Adrenal gland (tissue), 9 donors: ENCODE measurements at regions not wholly inside any gene's neighbourhood (a gene's known extent, or its start where the extent isn't known, plus 50 kb on each side); places are given as distances from the start of the nearest gene placed in this dataset.

Source experiments
- DNase-seq, 7 donors: peaks; one replicate each; pipeline ENCODE4 v3.0.0-alpha.2; 2019 to 2020
- H3K27ac ChIP-seq, 5 donors: fragments of 200-600 bp; sonication (generic) in 4 of 5; 1 replicate in 3 of 5; 2 replicates in 2 of 5; pipeline versions ENCODE4 v1.5.1 to v1.8.0; 2016 to 2020; ENCODE audit warnings: mild to moderate bottlenecking in 1 of 5
- H3K27me3 ChIP-seq: fragments of 200-600 bp; 2 replicates; pipeline ENCODE4 v1.8.0; 2021
- H3K36me3 ChIP-seq, 2 donors: fragments of 200-600 bp; replicated peaks in 1 of 2; 1 replicate in 1 of 2; 2 replicates in 1 of 2; pipeline versions ENCODE4 v1.5.1 to v1.8.0; 2018 to 2022
- H3K4me1 ChIP-seq, 2 donors: fragments of 200-600 bp; replicated peaks in 1 of 2; 1 replicate in 1 of 2; 2 replicates in 1 of 2; pipeline versions ENCODE4 v1.5.1 to v1.8.0; 2018 to 2021
- H3K4me3 ChIP-seq, 4 donors: fragments of 200-600 bp; sonication (generic) in 3 of 4; one replicate each; pipeline ENCODE4 v1.5.1; 2016 to 2018
- H3K9me3 ChIP-seq, 3 donors: fragments of 200-600 bp; sonication (generic) in 1 of 3; replicated peaks in 1 of 3; 1 replicate in 2 of 3; 2 replicates in 1 of 3; pipeline versions ENCODE4 v1.5.1 to v1.8.0; 2016 to 2021
- CTCF ChIP-seq, 6 experiments: fragments of 450-650 bp in 4 of 6; fragments of 200-600 bp in 2 of 6; sonication (generic) in 1 of 6; IDR thresholded peaks; 1 replicate in 5 of 6; 2 replicates in 1 of 6; pipeline versions ENCODE4 v1.5.1 to v1.8.0; 2016 to 2021; ENCODE audit warnings: antibody characterized with exemption in 6 of 6, mild to moderate bottlenecking in 2 of 6, moderate library complexity in 1 of 6
- POLR2A ChIP-seq, 2 donors: fragments of 450-650 bp; IDR thresholded peaks; one replicate each; pipeline ENCODE4 v1.6.1; 2017; ENCODE audit warnings: antibody characterized with exemption in 2 of 2, mild to moderate bottlenecking in 2 of 2, moderate library complexity in 1 of 2
- WGBS, 4 donors: extraction: QIAGEN DNeasy Blood & Tissue Kit in 2 of 4; methylation state at CpG; one replicate each; pipeline versions ENCODE4 v1.1.5 to v1.1.7; 2013 to 2017; 5-methylcytosine and 5-hydroxymethylcytosine counted together
- intact Hi-C, 2 donors: fragments of 100-400 bp; cut with DNase I; formaldehyde crosslinking; loops; one replicate each; pipeline versions ENCODE4 v1.14.1 to v1.15.0; 2022 to 2023
- donor health status: healthy with polysubstance abuse.
- donor health status: Bipolar disorder and iron deficiency.
- donor health status: DM: yes; HTN: yes; CAD: no.
- donor health status: DM: no; HTN: no; CAD: no.
- donor health status: DM: no; HTN: no; CAD: no.

- TF ChIP-seq POLR2A (IDR thresholded peaks at IDR 0.05) (no peak), CTCF (IDR thresholded peaks at IDR 0.05) (no peak)
- Histone ChIP-seq H3K27ac (no peak overlapping the region), H3K4me1 (no peaks in the 10 kb centered on the region), H3K36me3 (no peaks in the 10 kb centered on the region), H3K27me3 (no peaks in the 10 kb centered on the region), H3K4me3 (no peak overlapping the region), H3K9me3 (no peaks in the 10 kb centered on the region)
- 56 to 64% (median 61%) methylated on average over 3 to 19 of the region's 19 CpGs for WGBS, 4 donors
- peak in 1 of 7 donors; percentile 69 for DNase-seq
- intact Hi-C loops: loop anchor here in 1 of 2 donors (5.0 to 10.0 kb wide), 2 partner anchors 132 to 225 kb away; no protein-coding TSS in a partner anchor
These were observed 73.9 kb upstream of the TAF1B start for GRCh38 chr2:9769171-9770005.

- Histone ChIP-seq H3K4me3 (no peak overlapping the region), H3K4me1 (no peaks in the 10 kb centered on the region), H3K9me3 (no peaks in the 10 kb centered on the region), H3K36me3 (no peaks in the 10 kb centered on the region), H3K27me3 (no peaks in the 10 kb centered on the region), H3K27ac (no peak overlapping the region)
- DNase-seq: no peak
- WGBS, 4 donors: 67 to 86% (median 70%) methylated on average over 6 of the region's 6 CpGs
- intact Hi-C loops: loop anchor here in 1 of 2 donors (10.0 kb wide), 1 partner anchor 225 kb away; no protein-coding TSS in a partner anchor
- TF ChIP-seq CTCF (IDR thresholded peaks at IDR 0.05): no peak
- no peak for TF ChIP-seq POLR2A (IDR thresholded peaks at IDR 0.05)
These were observed 73.3 kb upstream of the TAF1B start for GRCh38 chr2:9770006-9770307.

GRCh38 chr2:9770308-9771100 lies 72.8 kb upstream of the TAF1B start:
- Histone ChIP-seq H3K4me3 (no peak overlapping the region), H3K36me3 (no peaks in the 10 kb centered on the region), H3K4me1 (no peaks in the 10 kb centered on the region), H3K27me3 (no peaks in the 10 kb centered on the region), H3K27ac (no peak overlapping the region), H3K9me3 (no peaks in the 10 kb centered on the region)
- TF ChIP-seq CTCF (IDR thresholded peaks at IDR 0.05) (peak; percentile 17 to 52 (median 26)), POLR2A (IDR thresholded peaks at IDR 0.05) (no peak)
- 73 to 78% (median 75%) methylated on average over 25 to 27 of the region's 27 CpGs for WGBS, 4 donors
- DNase-seq: peak in 2 of 7 donors; percentile 36 to 80
- intact Hi-C loops: loop anchor here in 1 of 2 donors (10.0 kb wide), 1 partner anchor 226 kb away; no protein-coding TSS in a partner anchor

GRCh38 chr2:9771101-9771449 lies 72.2 kb upstream of the TAF1B start:
- TF ChIP-seq CTCF (IDR thresholded peaks at IDR 0.05) (no peak), POLR2A (IDR thresholded peaks at IDR 0.05) (no peak)
- Histone ChIP-seq H3K36me3 (no peaks in the 10 kb centered on the region), H3K4me1 (no peaks in the 10 kb centered on the region), H3K27ac (no peak overlapping the region), H3K27me3 (no peaks in the 10 kb centered on the region), H3K9me3 (no peaks in the 10 kb centered on the region), H3K4me3 (no peak overlapping the region)
- peak in 1 of 7 donors; percentile 45 for DNase-seq
- intact Hi-C loops: loop anchor here in 1 of 2 donors (10.0 kb wide), 1 partner anchor 226 kb away; no protein-coding TSS in a partner anchor
- 57 to 83% (median 76%) methylated on average over 2 to 5 of the region's 5 CpGs for WGBS, 4 donors
